ENCODE measurements at regions not wholly inside any gene's neighbourhood (a gene's known extent, or its start where the extent isn't known, plus 50 kb on each side); places are given as distances from the start of the nearest gene placed in this dataset.

DNA sequence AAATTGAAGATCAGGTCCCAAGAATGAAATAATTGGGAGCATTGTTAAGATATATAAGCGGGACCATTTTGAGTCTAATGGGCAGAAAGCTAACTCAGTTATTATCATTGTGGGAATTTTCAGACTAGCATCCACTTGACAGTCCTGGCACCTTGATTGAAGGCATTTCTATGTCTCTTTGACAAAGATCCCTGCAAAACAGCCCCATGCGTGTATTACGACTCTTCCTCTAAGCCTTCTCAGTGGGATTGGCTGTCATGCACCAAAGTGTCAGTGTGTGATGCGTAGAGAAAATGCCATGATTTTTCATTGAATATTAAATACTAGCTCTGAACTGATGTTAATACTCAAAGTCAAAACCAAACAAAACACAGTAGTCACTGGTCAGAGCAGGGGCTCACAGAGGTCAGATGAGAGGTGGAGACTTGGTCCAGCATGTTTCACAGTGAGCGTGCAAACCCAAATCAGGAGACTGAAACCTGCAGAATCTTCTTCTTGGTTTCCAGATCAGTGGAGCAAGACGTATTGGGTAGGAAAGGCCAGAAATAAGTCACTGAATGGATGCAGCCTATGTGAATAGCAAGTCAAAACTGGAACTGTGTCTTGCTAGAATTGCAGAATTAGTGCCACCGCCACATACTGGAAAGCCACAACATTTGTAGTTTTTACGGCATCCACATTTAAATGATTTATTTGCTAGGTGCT is 303.6 kb upstream of the AKR1E2 start:
- DNase-seq (no peak), ATAC-seq (no peak)
- Histone ChIP-seq H3K36me3 (no peaks in the 10 kb centered on the region), H3K9me3 (no peaks in the 10 kb centered on the region), H3K27ac (no peak overlapping the region), H3K27me3 (no peaks in the 10 kb centered on the region), H3K4me1 (no peaks in the 10 kb centered on the region), H3K4me3 (no peak overlapping the region)
- TF ChIP-seq, protein P1, sequence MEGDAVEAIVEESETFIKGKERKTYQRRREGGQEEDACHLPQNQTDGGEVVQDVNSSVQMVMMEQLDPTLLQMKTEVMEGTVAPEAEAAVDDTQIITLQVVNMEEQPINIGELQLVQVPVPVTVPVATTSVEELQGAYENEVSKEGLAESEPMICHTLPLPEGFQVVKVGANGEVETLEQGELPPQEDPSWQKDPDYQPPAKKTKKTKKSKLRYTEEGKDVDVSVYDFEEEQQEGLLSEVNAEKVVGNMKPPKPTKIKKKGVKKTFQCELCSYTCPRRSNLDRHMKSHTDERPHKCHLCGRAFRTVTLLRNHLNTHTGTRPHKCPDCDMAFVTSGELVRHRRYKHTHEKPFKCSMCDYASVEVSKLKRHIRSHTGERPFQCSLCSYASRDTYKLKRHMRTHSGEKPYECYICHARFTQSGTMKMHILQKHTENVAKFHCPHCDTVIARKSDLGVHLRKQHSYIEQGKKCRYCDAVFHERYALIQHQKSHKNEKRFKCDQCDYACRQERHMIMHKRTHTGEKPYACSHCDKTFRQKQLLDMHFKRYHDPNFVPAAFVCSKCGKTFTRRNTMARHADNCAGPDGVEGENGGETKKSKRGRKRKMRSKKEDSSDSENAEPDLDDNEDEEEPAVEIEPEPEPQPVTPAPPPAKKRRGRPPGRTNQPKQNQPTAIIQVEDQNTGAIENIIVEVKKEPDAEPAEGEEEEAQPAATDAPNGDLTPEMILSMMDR (IDR thresholded peaks at IDR 0.05), result no peak
- intact Hi-C loops (cut with DNase I), result no loop called here

DNA sequence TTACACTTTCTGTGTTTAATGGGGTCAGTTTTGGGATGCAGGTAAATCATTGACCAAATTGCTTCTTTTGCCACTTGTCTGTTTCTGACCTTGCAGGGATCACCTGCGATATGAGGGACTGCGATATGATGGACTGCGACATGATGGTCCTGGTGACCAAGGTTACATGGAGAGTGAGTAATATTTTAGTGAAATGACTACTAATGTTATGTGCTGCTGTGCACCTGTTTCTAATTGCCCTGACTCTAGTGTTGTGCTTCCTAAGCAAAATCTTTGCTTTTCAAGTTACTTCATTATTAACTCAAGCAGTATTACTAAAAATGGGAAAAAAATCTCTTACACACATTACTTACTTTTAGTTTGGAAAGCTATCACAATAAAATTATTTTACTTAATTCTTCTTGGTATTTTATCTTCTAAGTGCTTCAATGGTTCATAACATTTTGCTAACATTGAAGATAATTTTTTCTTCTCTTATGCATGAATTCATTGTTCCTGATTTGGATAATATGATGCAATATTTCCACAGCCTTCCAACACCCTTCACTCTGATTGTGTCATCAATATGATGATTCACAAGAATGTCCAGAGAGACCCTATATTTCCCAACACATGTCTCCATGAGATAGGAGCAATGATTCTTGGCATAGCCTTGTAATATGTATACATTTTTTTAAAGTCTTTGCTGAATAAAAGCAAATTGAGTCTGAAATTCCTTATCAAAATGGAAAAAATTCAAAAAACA is 306.2 kb upstream of the AKR1E2 start:
- intact Hi-C loops (cut with DNase I), result loop anchor here in 1 of 2 donors (10.0 kb wide), 1 partner anchor 125 kb away; no protein-coding TSS in a partner anchor
- H3K4me3 ChIP-seq, result no peak overlapping the region
- peaks cover 0 to 4% of the 10 kb centered on the region in 2 donors for H3K4me1 ChIP-seq
- H3K9me3 ChIP-seq, result peaks cover 0 to 3% of the 10 kb centered on the region in 2 donors
- no peak for ATAC-seq
- no peak overlapping the region for H3K27ac ChIP-seq
- TF ChIP-seq, protein P1 (IDR thresholded peaks at IDR 0.05), result no peak
- no peak for DNase-seq
- no peaks in the 10 kb centered on the region for H3K27me3 ChIP-seq
- no peaks in the 10 kb centered on the region for H3K36me3 ChIP-seq

DNA sequence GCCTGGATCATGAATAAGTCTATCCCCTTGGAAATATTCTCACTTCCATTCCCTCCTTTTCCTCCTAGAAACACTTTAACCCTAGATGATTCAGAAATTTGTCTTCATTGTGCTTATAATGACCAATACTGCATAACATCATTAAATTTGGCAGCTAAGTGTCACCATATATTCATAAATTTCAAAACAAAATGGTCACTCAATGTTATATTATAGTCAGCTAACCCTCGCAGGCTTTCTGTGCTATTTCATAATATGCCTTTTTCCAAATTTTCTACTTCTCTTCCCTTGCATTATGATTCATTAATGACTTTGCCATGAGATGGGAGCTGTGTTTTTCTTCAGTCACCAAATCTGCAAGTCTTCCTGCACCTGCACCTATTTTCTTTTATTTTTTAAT is 308.3 kb upstream of the AKR1E2 start:
- Histone ChIP-seq H3K27ac (no peak overlapping the region), H3K27me3 (no peaks in the 10 kb centered on the region), H3K9me3 (peaks cover 0 to 3% of the 10 kb centered on the region in 2 donors), H3K4me3 (no peak overlapping the region), H3K36me3 (no peaks in the 10 kb centered on the region), H3K4me1 (peaks cover 0 to 20% of the 10 kb centered on the region in 2 donors)
- no peak for DNase-seq
- intact Hi-C loops (cut with DNase I), result loop anchor here in 1 of 2 donors (10.0 kb wide), 1 partner anchor 127 kb away; no protein-coding TSS in a partner anchor
- TF ChIP-seq, protein P1 (IDR thresholded peaks at IDR 0.05), result no peak
- no peak for ATAC-seq

DNA sequence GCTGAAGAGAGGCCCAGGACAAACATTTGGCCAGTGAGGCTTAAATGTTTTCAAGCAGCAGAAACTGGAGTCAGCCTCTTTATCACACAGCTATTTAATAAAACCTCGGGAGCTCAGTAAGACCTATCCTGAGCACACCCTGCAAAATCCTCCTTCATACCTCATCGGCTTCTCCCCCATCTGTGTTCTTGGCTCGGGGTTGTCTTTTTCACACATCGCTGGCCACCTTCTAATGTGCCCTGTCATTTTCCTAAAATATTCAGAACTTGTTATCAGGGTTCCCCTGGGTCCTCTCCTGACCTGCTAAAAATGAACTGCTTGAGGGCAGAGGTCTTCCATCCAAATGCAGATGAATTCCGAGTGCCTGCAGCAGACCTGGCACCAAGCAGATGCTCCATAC is 310.3 kb upstream of the AKR1E2 start:
- intact Hi-C loops (cut with DNase I), result loop anchor here in 1 of 2 donors (10.0 kb wide), 1 partner anchor 129 kb away; no protein-coding TSS in a partner anchor
- DNase-seq (no peak), ATAC-seq (no peak)
- Histone ChIP-seq H3K9me3 (peaks cover 0 to 3% of the 10 kb centered on the region in 2 donors), H3K27me3 (no peaks in the 10 kb centered on the region), H3K4me3 (no peak overlapping the region), H3K4me1 (peaks cover 5 to 24% of the 10 kb centered on the region in 2 donors), H3K36me3 (no peaks in the 10 kb centered on the region), H3K27ac (no peak overlapping the region)
- TF ChIP-seq, protein P1 (IDR thresholded peaks at IDR 0.05), result no peak

All from left lung (tissue), 4 donors.